ENCODE measurements at regions not wholly inside any gene's neighbourhood (a gene's known extent, or its start where the extent isn't known, plus 50 kb on each side); places are given as distances from the start of the nearest gene placed in this dataset.
"Not testable (repeated sequence)": the region's sequence is repeated elsewhere in the genome, so short reads cannot be mapped to it uniquely, and the experiment has no call there.

- H3K27ac Mint-ChIP-seq; H3K9me3 Mint-ChIP-seq (ENCODE audit: low read depth); H3K4me1 Mint-ChIP-seq; ATAC-seq; DNase-seq; POLR2A ChIA-PET; intact Hi-C loops (cut with DNase I, micrococcal nuclease); H3K4me3 Mint-ChIP-seq; H3K27me3 Mint-ChIP-seq; H3K36me3 Mint-ChIP-seq (ENCODE audit: low read depth): not testable (repeated sequence)
- CTCF ChIA-PET: interaction anchor here (0.6 kb wide), 1 partner anchor 10 kb away, joined by 3 read pairs; no protein-coding TSS in a partner anchor
Observed at GRCh38 chr3:72161285-72161684, 376.3 kb upstream of the PROK2 start.

GRCh38 chr3:72160351-72160750, 375.4 kb upstream of the PROK2 start:
- Mint-ChIP-seq H3K27ac (no peak overlapping the region), H3K27me3 (peaks cover 7% of the 10 kb centered on the region), H3K4me3 (no peak overlapping the region), H3K4me1 (peaks cover 2% of the 10 kb centered on the region), H3K36me3 (ENCODE audit: low read depth) (no peaks in the 10 kb centered on the region), H3K9me3 (ENCODE audit: low read depth) (no peaks in the 10 kb centered on the region)
- intact Hi-C loops (cut with DNase I, micrococcal nuclease): no loop called here
- ATAC-seq: no peak
- DNase-seq: no peak
- ChIA-PET CTCF (interaction anchor here (0.6 kb wide), 1 partner anchor 20 kb away, joined by 3 read pairs; no protein-coding TSS in a partner anchor), POLR2A (no interaction called here)

GRCh38 chr3:72159487-72159886, 374.5 kb upstream of the PROK2 start:
- Mint-ChIP-seq H3K27me3 (peaks cover 7% of the 10 kb centered on the region), H3K4me3 (no peak overlapping the region), H3K36me3 (ENCODE audit: low read depth) (no peaks in the 10 kb centered on the region), H3K4me1 (peaks cover 2% of the 10 kb centered on the region), H3K9me3 (ENCODE audit: low read depth) (no peaks in the 10 kb centered on the region), H3K27ac (no peak overlapping the region)
- CTCF ChIA-PET: interaction anchor here (0.6 to 0.9 kb wide), 2 partner anchors 153 to 411 kb away, joined by 3 to 4 read pairs; no protein-coding TSS in a partner anchor
- ATAC-seq: no peak
- POLR2A ChIA-PET: no interaction called here
- intact Hi-C loops (cut with DNase I, micrococcal nuclease): no loop called here
- DNase-seq: no peak

GRCh38 chr3:72158639-72159326, 373.8 kb upstream of the PROK2 start:
- CTCF ChIA-PET: interaction anchor here (0.6 to 0.8 kb wide), 2 partner anchors 16 to 220 kb away, joined by 3 read pairs; no protein-coding TSS in a partner anchor
- intact Hi-C loops (cut with DNase I, micrococcal nuclease): no loop called here
- H3K27me3 Mint-ChIP-seq: peaks cover 7% of the 10 kb centered on the region

GRCh38 chr3:72157748-72158638, 373.0 kb upstream of the PROK2 start:
- peaks cover 2% of the 10 kb centered on the region for H3K4me1 Mint-ChIP-seq

More at GRCh38 chr3:72158639-72159326, 373.8 kb upstream of the PROK2 start:
- H3K4me1 Mint-ChIP-seq: peaks cover 2% of the 10 kb centered on the region
- H3K36me3 Mint-ChIP-seq (ENCODE audit: low read depth): no peaks in the 10 kb centered on the region
- peaks cover 3% of the 10 kb centered on the region for H3K9me3 Mint-ChIP-seq (ENCODE audit: low read depth)
- no peak overlapping the region for H3K27ac Mint-ChIP-seq
- H3K4me3 Mint-ChIP-seq: no peak overlapping the region
- POLR2A ChIA-PET: no interaction called here
- ATAC-seq (no peak), DNase-seq (no peak)

GRCh38 chr3:72155391-72156064, 370.6 kb upstream of the PROK2 start:
- Mint-ChIP-seq H3K27me3 (peaks cover 7% of the 10 kb centered on the region), H3K36me3 (ENCODE audit: low read depth) (no peaks in the 10 kb centered on the region), H3K27ac (peak overlapping the region; percentile 8), H3K4me1 (peaks cover 2% of the 10 kb centered on the region), H3K4me3 (no peak overlapping the region), H3K9me3 (ENCODE audit: low read depth) (peaks cover 3% of the 10 kb centered on the region)
- intact Hi-C loops (cut with DNase I, micrococcal nuclease): no loop called here
- POLR2A ChIA-PET: no interaction called here
- ATAC-seq: no peak
- DNase-seq: no peak
- CTCF ChIA-PET: no interaction called here

More at GRCh38 chr3:72157748-72158638, 373.0 kb upstream of the PROK2 start:
- intact Hi-C loops (cut with DNase I, micrococcal nuclease): no loop called here
- Mint-ChIP-seq H3K9me3 (ENCODE audit: low read depth) (peaks cover 3% of the 10 kb centered on the region), H3K27ac (no peak overlapping the region), H3K4me3 (no peak overlapping the region), H3K36me3 (ENCODE audit: low read depth) (no peaks in the 10 kb centered on the region), H3K27me3 (peaks cover 7% of the 10 kb centered on the region)
- DNase-seq: no peak
- CTCF ChIA-PET: interaction anchor here (0.6 to 1.2 kb wide), 3 partner anchors 13 to 221 kb away, joined by 3 read pairs; no protein-coding TSS in a partner anchor
- POLR2A ChIA-PET: no interaction called here
- no peak for ATAC-seq

- DNase-seq: no peak
- ChIA-PET CTCF (no interaction called here), POLR2A (no interaction called here)
- intact Hi-C loops (cut with DNase I, micrococcal nuclease): no loop called here
- Mint-ChIP-seq H3K36me3 (ENCODE audit: low read depth) (no peaks in the 10 kb centered on the region), H3K27me3 (peaks cover 7% of the 10 kb centered on the region), H3K27ac (no peak overlapping the region), H3K4me3 (no peak overlapping the region), H3K9me3 (ENCODE audit: low read depth) (peaks cover 3% of the 10 kb centered on the region), H3K4me1 (peaks cover 2% of the 10 kb centered on the region)
- no peak for ATAC-seq
Observed at GRCh38 chr3:72154391-72155335, 369.7 kb upstream of the PROK2 start.

GRCh38 chr3:72153477-72154314, 368.7 kb upstream of the PROK2 start:
- intact Hi-C loops (cut with DNase I, micrococcal nuclease): no loop called here
- Mint-ChIP-seq H3K4me3 (no peak overlapping the region), H3K4me1 (peaks cover 2% of the 10 kb centered on the region), H3K27me3 (peaks cover 7% of the 10 kb centered on the region), H3K36me3 (ENCODE audit: low read depth) (no peaks in the 10 kb centered on the region), H3K9me3 (ENCODE audit: low read depth) (peaks cover 3% of the 10 kb centered on the region), H3K27ac (no peak overlapping the region)
- ChIA-PET POLR2A (no interaction called here), CTCF (no interaction called here)
- no peak for DNase-seq
- no peak for ATAC-seq

- POLR2A ChIA-PET: no interaction called here
- no peak for ATAC-seq
- Mint-ChIP-seq H3K9me3 (ENCODE audit: low read depth) (peaks cover 6% of the 10 kb centered on the region), H3K36me3 (ENCODE audit: low read depth) (no peaks in the 10 kb centered on the region), H3K27me3 (peaks cover 7% of the 10 kb centered on the region), H3K27ac (no peak overlapping the region), H3K4me3 (no peak overlapping the region), H3K4me1 (peaks cover under 1% of the 10 kb centered on the region)
- no peak for DNase-seq
- intact Hi-C loops (cut with DNase I, micrococcal nuclease): no loop called here
- CTCF ChIA-PET: no interaction called here
Observed at GRCh38 chr3:72152551-72153476, 367.9 kb upstream of the PROK2 start.
